MM.1S (cell line): ENCODE measurements at regions not wholly inside any gene's neighbourhood (a gene's known extent, or its start where the extent isn't known, plus 50 kb on each side); places are given as distances from the start of the nearest gene placed in this dataset.

ENCODE experiments used
- CTCF ChIP-seq: fragments of 300-600 bp; sonication (generic); IDR thresholded peaks from 2 replicates; pipeline ENCODE4 v1.5.1; 2016; ENCODE audit warnings: antibody characterized with exemption, low read length, mixed read lengths
- EZH2 ChIP-seq: fragments of 300-600 bp; sonication (generic); optimal IDR thresholded peaks from 2 replicates; pipeline ENCODE3; 2017; ENCODE audit warnings: low read depth, mild to moderate bottlenecking, antibody characterized with exemption, low read length, mixed read lengths
- EZH2phosphoT487 ChIP-seq: fragments of 300-600 bp; sonication (generic); IDR thresholded peaks from 2 replicates; pipeline ENCODE4 v1.6.1; 2018; ENCODE audit warnings: antibody characterized with exemption, low read length

GRCh38 chr13:109963960-109964563 lies 177.7 kb upstream of the IRS2 start:
- TF ChIP-seq CTCF = no peak
- no peak for TF ChIP-seq EZH2phosphoT487
- no peak for TF ChIP-seq EZH2
